ENCODE measurements at regions not wholly inside any gene's neighbourhood (a gene's known extent, or its start where the extent isn't known, plus 50 kb on each side); places are given as distances from the start of the nearest gene placed in this dataset.

DNA sequence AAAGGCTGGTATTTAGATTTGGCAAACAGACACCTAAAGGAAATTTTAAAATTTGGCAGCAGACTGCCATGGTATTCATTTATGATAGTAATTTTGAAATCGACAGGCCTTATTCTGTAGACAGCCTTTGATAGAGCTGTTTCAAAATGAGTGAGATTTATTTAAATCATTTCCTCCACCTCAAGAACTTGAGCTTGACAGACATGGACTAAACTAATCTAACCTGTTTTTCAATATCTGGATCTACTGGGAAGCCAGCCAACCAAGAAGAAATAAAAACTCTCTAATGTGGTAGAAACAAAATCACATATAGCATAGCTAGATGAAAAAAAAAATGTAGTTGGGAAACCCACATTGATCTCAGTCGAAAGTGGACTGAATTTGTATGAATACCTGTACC lies 56.9 kb upstream of the RASA1 start:
- TF ChIP-seq, protein P1, sequence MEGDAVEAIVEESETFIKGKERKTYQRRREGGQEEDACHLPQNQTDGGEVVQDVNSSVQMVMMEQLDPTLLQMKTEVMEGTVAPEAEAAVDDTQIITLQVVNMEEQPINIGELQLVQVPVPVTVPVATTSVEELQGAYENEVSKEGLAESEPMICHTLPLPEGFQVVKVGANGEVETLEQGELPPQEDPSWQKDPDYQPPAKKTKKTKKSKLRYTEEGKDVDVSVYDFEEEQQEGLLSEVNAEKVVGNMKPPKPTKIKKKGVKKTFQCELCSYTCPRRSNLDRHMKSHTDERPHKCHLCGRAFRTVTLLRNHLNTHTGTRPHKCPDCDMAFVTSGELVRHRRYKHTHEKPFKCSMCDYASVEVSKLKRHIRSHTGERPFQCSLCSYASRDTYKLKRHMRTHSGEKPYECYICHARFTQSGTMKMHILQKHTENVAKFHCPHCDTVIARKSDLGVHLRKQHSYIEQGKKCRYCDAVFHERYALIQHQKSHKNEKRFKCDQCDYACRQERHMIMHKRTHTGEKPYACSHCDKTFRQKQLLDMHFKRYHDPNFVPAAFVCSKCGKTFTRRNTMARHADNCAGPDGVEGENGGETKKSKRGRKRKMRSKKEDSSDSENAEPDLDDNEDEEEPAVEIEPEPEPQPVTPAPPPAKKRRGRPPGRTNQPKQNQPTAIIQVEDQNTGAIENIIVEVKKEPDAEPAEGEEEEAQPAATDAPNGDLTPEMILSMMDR (IDR thresholded peaks at IDR 0.05): no peak
- TF ChIP-seq POLR2A (IDR thresholded peaks at IDR 0.05): no peak
- TF ChIP-seq POLR2AphosphoS5 (IDR thresholded peaks at IDR 0.05): no peak

All from breast epithelium (tissue), 3 donors.